ENCODE measurements at regions not wholly inside any gene's neighbourhood (a gene's known extent, or its start where the extent isn't known, plus 50 kb on each side); places are given as distances from the start of the nearest gene placed in this dataset.
A peak's percentile ranks its signal among the peaks of the same experiment; 100 is the strongest.

GRCh38 chr10:78925800-78926319, 142.9 kb upstream of the ZMIZ1 start:
- TF ChIP-seq, protein P1, sequence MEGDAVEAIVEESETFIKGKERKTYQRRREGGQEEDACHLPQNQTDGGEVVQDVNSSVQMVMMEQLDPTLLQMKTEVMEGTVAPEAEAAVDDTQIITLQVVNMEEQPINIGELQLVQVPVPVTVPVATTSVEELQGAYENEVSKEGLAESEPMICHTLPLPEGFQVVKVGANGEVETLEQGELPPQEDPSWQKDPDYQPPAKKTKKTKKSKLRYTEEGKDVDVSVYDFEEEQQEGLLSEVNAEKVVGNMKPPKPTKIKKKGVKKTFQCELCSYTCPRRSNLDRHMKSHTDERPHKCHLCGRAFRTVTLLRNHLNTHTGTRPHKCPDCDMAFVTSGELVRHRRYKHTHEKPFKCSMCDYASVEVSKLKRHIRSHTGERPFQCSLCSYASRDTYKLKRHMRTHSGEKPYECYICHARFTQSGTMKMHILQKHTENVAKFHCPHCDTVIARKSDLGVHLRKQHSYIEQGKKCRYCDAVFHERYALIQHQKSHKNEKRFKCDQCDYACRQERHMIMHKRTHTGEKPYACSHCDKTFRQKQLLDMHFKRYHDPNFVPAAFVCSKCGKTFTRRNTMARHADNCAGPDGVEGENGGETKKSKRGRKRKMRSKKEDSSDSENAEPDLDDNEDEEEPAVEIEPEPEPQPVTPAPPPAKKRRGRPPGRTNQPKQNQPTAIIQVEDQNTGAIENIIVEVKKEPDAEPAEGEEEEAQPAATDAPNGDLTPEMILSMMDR (IDR thresholded peaks at IDR 0.05; ENCODE audit: low read depth, low read length), result no peak
- H3K27ac ChIP-seq, result no peak overlapping the region
- H3K4me3 ChIP-seq, result no peak overlapping the region
- H3K9me3 ChIP-seq (ENCODE audit: low read depth), result no peaks in the 10 kb centered on the region
- no peaks in the 10 kb centered on the region for H3K27me3 ChIP-seq
- H3K4me1 ChIP-seq (ENCODE audit: low read depth), result peaks cover 10% of the 10 kb centered on the region
- no peaks in the 10 kb centered on the region for H3K36me3 ChIP-seq
- peak in 1 of 2 donors; percentile 97 for DNase-seq (ENCODE audit: low read depth in 1 of 2, low spot score in 1 of 2)

DNA sequence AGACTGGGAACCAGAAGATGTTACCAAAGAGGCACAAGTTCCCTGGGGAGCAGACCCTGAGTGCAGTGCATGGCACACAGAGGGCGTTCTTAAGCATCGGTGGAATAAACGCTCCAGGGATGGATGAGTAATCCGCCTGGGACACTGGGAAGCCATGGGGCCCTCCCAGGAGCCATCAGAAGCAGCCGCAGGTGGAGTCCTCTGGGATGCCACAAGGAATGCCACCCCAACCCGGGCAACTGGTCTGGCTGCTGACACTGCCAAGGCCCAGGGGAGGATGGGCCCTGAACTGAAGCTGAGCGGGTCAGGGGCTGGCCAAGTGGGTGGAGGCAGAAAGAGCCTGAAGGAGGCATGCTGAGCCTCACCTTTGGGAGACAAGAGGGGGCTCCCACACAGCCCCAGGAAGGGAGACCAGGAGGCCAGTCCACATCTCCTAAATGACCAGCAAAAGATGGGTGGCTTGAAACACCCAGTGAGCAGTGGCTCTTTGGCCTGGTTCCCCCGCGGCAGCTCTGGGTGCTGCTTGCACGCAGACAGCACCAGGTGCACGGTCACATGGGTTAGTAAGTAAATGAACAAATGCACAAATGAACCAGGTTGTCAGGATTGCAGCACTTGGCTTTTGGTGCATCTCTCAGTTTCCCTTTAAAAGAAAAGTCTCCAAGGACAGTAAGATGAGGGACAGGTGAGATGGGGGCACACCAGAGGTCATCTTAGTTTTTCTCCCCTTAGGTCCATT, 141.3 kb upstream of the ZMIZ1 start:
- Histone ChIP-seq H3K4me1 (ENCODE audit: low read depth) (peaks cover 10% of the 10 kb centered on the region), H3K9me3 (ENCODE audit: low read depth) (no peaks in the 10 kb centered on the region), H3K36me3 (no peaks in the 10 kb centered on the region), H3K4me3 (no peak overlapping the region), H3K27me3 (no peaks in the 10 kb centered on the region), H3K27ac (no peak overlapping the region)
- TF ChIP-seq, protein P1 (IDR thresholded peaks at IDR 0.05; ENCODE audit: low read depth, low read length), result no peak
- DNase-seq (ENCODE audit: low read depth in 1 of 2, low spot score in 1 of 2), result no peak

DNA sequence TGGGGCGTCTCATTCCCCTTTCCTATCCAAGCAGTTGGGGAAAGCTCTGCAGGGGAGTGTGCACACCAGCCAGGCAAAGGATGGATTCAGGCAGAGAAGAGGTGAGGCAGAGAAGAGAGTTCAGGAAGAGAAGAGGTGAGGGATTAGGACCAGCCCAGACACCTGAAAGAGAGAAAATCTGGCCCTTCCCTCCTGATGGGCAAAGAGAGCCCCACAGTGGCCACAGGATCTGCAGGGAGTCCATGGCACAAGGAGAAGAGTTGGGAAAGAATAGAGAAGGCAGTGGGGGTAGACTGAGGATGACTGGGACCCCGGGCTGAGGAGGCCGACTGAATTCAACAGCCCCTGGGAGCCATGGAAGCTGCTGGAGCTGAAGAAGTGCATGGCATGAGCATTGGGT, 140.4 kb upstream of the ZMIZ1 start:
- no peaks in the 10 kb centered on the region for H3K27me3 ChIP-seq
- no peak overlapping the region for H3K4me3 ChIP-seq
- H3K9me3 ChIP-seq (ENCODE audit: low read depth), result no peaks in the 10 kb centered on the region
- TF ChIP-seq, protein P1 (IDR thresholded peaks at IDR 0.05; ENCODE audit: low read depth, low read length), result no peak
- no peak for DNase-seq (ENCODE audit: low read depth in 1 of 2, low spot score in 1 of 2)
- H3K36me3 ChIP-seq, result no peaks in the 10 kb centered on the region
- H3K27ac ChIP-seq, result no peak overlapping the region
- peaks cover 10% of the 10 kb centered on the region for H3K4me1 ChIP-seq (ENCODE audit: low read depth)

DNA sequence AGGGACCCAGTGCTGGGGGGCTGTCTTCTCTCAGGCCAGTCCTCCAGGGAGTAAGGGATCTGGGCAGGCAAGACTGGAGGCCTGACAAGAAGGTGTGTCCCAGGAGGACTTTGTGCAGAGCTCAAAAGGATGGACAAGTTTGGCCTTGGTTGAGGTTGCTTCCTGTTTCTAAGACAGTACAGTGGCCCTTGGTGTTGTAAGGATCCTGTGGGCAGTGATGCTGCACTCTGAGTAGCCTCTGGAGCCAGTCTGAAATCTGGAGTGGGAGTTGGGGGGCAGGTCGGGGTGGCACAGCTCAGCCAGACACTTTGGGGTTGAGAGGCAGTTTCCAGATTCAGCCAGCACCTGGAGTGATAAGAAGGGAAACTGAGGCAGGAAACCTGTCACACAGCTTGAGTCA, 139.2 kb upstream of the ZMIZ1 start:
- Histone ChIP-seq H3K4me3 (no peak overlapping the region), H3K36me3 (no peaks in the 10 kb centered on the region), H3K27me3 (no peaks in the 10 kb centered on the region), H3K4me1 (ENCODE audit: low read depth) (peaks cover under 1% of the 10 kb centered on the region), H3K9me3 (ENCODE audit: low read depth) (no peaks in the 10 kb centered on the region), H3K27ac (no peak overlapping the region)
- no peak for DNase-seq (ENCODE audit: low read depth in 1 of 2, low spot score in 1 of 2)
- TF ChIP-seq, protein P1 (IDR thresholded peaks at IDR 0.05; ENCODE audit: low read depth, low read length), result no peak

DNA sequence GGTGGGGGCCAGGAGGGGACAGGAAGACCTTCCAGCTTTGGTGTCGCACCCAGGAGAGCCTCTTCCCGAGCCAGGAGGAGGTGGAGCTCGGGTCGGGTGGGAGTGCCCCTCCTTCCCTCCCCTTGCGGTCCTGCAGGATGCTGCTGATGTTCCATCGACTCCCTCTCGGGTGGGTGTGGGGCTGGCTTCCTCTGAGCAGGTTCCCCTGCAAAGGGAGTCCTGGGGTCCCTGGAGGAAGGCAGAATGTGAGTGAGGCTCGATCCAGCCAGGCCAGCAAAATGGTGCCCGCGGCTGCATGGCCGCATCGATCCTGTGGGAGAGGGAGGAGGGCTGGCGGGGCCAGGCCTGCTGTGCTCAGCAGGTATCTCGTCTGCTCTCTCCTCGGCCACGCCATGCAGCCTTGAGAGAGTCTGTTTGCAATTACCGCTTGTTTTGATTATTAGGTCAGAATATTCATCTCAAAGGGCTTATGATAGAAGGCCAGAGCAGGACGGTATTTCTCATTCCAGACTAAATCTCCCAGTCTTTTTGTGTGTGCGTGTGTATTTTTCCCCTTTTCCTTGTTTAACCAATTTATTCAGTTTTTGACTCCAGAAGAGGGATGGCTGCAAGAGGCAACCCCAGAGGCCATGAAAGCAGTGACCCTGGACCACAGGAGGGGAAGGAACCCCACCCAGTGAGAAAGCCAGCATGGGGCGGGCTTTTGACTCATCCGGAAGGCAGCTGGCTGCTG, 137.3 kb upstream of the ZMIZ1 start:
- H3K4me3 ChIP-seq, result no peak overlapping the region
- no peaks in the 10 kb centered on the region for H3K4me1 ChIP-seq (ENCODE audit: low read depth)
- H3K27ac ChIP-seq, result no peak overlapping the region
- DNase-seq (ENCODE audit: low read depth in 1 of 2, low spot score in 1 of 2), result peak in 1 of 2 donors; percentile 74
- H3K9me3 ChIP-seq (ENCODE audit: low read depth), result no peaks in the 10 kb centered on the region
- TF ChIP-seq, protein P1 (IDR thresholded peaks at IDR 0.05; ENCODE audit: low read depth, low read length), result no peak
- H3K36me3 ChIP-seq, result no peaks in the 10 kb centered on the region
- no peaks in the 10 kb centered on the region for H3K27me3 ChIP-seq

Measured in cardiac muscle cell (in vitro differentiated cells and primary cell).